Heart right ventricle (tissue), 16 donors: ENCODE measurements at regions not wholly inside any gene's neighbourhood (a gene's known extent, or its start where the extent isn't known, plus 50 kb on each side); places are given as distances from the start of the nearest gene placed in this dataset.

Source experiments
- ATAC-seq, 8 donors: fragments of 200-7000 bp; cut with Tn5 transposase; one replicate each; pipeline ENCODE4 v1.9.1; 2020; ENCODE audit warnings: mild to moderate bottlenecking in 8 of 8, moderate library complexity in 8 of 8, moderate number of reproducible peaks in 1 of 8
- DNase-seq, 2 donors: peaks; one replicate each; pipeline ENCODE4 v3.0.0-alpha.2; 2020
- H3K27ac ChIP-seq, 10 donors: fragments of 200-600 bp; sonication (generic) in 2 of 10; one replicate each; pipeline versions ENCODE4 v1.5.0 to v1.8.0; 2020 to 2022; ENCODE audit warnings: mild to moderate bottlenecking in 3 of 10
- H3K27me3 ChIP-seq, 7 donors: fragments of 200-600 bp; one replicate each; pipeline ENCODE4 v1.8.0; 2021 to 2022; ENCODE audit warnings: mild to moderate bottlenecking in 2 of 7
- H3K36me3 ChIP-seq, 9 donors: fragments of 200-600 bp; sonication (generic) in 1 of 9; one replicate each; pipeline versions ENCODE4 v1.5.0 to v1.8.0; 2020 to 2022; ENCODE audit warnings: mild to moderate bottlenecking in 2 of 9
- H3K4me1 ChIP-seq, 9 donors: fragments of 200-600 bp; sonication (generic) in 1 of 9; one replicate each; pipeline versions ENCODE4 v1.5.0 to v1.8.0; 2020 to 2022; ENCODE audit warnings: mild to moderate bottlenecking in 4 of 9
- H3K4me3 ChIP-seq, 10 donors: fragments of 200-600 bp; sonication (generic) in 2 of 10; one replicate each; pipeline versions ENCODE4 v1.5.0 to v1.8.0; 2020 to 2022; ENCODE audit warnings: mild to moderate bottlenecking in 7 of 10, moderate library complexity in 2 of 10
- H3K9me3 ChIP-seq, 11 donors: fragments of 200-600 bp in 10 of 11; sonication (generic) in 2 of 11; one replicate each; pipeline versions ENCODE4 v1.5.0 to v1.8.0; 2013 to 2022; ENCODE audit warnings: mild to moderate bottlenecking in 2 of 11, control low read depth in 1 of 11, moderate library complexity in 1 of 11
- WGBS, 2 donors: extraction: QIAGEN DNeasy Blood & Tissue Kit; methylation state at CpG; one replicate each; pipeline ENCODE4 v1.1.7; 2013; ENCODE audit warnings: inconsistent platforms in 1 of 2; 5-methylcytosine and 5-hydroxymethylcytosine counted together
- intact Hi-C, 10 donors: fragments of 100-400 bp; cut with DNase I; formaldehyde crosslinking; loops; one replicate each; pipeline versions ENCODE4 v1.11.1 to v1.14.2; 2022
- TF ChIP-seq, protein P1 (sequence below), 9 donors: fragments of 200-600 bp; sonication (generic) in 2 of 9; IDR thresholded peaks; one replicate each; pipeline versions ENCODE4 v1.5.0 to v1.8.0; 2021 to 2022; ENCODE audit warnings: antibody characterized with exemption in 9 of 9, mild to moderate bottlenecking in 5 of 9, moderate library complexity in 1 of 9
- donor health status: Arrhythmogenic right ventricular cardiomyopathy.
- donor health status: ischemic (EF 13 %, LVEDD 7.1; RV severe dilation, severe dysfunction).
- donor health status: healthy with polysubstance abuse.
- donor health status: DM: no; HTN: yes; CAD: no.
- donor health status: DM: no; HTN: no; CAD: no.
- donor health status: ischemic (EF 25% LVEDD 6.9; RV normal size, moderate dysfunction).
- donor health status: ischemic (EF 25% LVEDD 5.7; RV mildly dilated, moderate dysfunction).
- donor health status: healthy.
- donor health status: DM: yes; HTN: yes; CAD: no.
- donor health status: Ischemic cardiomyopathy.
- donor health status: ischemic (EF 35%, LVEDD 5.7; RV mildly dilated, moderate dysfunction).
- donor health status: nonischemic (EF 11% LVEDD 7.7; RV severe dilation, severe dysfunction).
- donor health status: DM: yes; HTN: yes; CAD: no.
- donor health status: PGD.
- donor health status: ischemic (EF 29% LVEDD 5.4; RV normal size, mild dysfunction).
- donor health status: nonischemic (EF 23%, LVEDD 6.1; RV moderate dilation, normal function).

- no peaks in the 10 kb centered on the region for H3K9me3 ChIP-seq
- WGBS, 2 donors = 62 to 71% methylated on average over 3 of the region's 3 CpGs
- H3K27ac ChIP-seq = no peak overlapping the region
- H3K4me3 ChIP-seq = no peak overlapping the region
- TF ChIP-seq, protein P1, sequence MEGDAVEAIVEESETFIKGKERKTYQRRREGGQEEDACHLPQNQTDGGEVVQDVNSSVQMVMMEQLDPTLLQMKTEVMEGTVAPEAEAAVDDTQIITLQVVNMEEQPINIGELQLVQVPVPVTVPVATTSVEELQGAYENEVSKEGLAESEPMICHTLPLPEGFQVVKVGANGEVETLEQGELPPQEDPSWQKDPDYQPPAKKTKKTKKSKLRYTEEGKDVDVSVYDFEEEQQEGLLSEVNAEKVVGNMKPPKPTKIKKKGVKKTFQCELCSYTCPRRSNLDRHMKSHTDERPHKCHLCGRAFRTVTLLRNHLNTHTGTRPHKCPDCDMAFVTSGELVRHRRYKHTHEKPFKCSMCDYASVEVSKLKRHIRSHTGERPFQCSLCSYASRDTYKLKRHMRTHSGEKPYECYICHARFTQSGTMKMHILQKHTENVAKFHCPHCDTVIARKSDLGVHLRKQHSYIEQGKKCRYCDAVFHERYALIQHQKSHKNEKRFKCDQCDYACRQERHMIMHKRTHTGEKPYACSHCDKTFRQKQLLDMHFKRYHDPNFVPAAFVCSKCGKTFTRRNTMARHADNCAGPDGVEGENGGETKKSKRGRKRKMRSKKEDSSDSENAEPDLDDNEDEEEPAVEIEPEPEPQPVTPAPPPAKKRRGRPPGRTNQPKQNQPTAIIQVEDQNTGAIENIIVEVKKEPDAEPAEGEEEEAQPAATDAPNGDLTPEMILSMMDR (IDR thresholded peaks at IDR 0.05) = no peak
- intact Hi-C loops = no loop called here
- no peaks in the 10 kb centered on the region for H3K36me3 ChIP-seq
- DNase-seq (no peak), ATAC-seq (no peak)
- peaks cover 0 to 45% (median 6%) of the 10 kb centered on the region in 7 donors for H3K27me3 ChIP-seq
- H3K4me1 ChIP-seq = no peaks in the 10 kb centered on the region
Measured at GRCh38 chr3:137081711-137082110, 123.9 kb downstream of the IL20RB start.

DNA sequence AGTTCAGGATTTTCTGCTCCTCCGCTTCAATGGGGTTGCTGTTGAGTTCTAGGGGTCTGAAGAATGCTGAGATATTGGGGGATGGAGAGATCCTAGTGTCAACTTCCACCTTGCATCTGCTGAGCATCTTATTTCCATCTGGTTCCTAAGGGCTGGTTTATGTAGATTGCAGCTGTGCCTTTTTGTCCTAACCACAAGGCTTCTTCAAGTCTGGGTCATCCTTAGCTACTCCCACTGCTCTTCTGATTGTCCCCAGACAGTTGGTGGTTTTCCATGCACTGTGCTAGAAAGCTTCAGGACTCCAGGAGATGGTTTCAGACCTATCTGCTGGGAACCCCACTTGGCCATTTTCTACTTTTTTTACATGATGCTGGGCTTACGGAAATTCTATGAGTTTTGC, 125.0 kb downstream of the IL20RB start:
- DNase-seq = no peak
- Histone ChIP-seq H3K36me3 (no peaks in the 10 kb centered on the region), H3K9me3 (no peaks in the 10 kb centered on the region), H3K4me1 (no peaks in the 10 kb centered on the region), H3K27ac (no peak overlapping the region), H3K27me3 (peaks cover 0 to 45% (median 6%) of the 10 kb centered on the region in 7 donors), H3K4me3 (no peak overlapping the region)
- ATAC-seq = no peak
- intact Hi-C loops = no loop called here
- TF ChIP-seq, protein P1 (IDR thresholded peaks at IDR 0.05) = no peak
- 85 to 87% methylated on average over 2 of the region's 2 CpGs for WGBS, 2 donors

GRCh38 chr3:137083332-137083731, 125.5 kb downstream of the IL20RB start:
- no peaks in the 10 kb centered on the region for H3K9me3 ChIP-seq

DNA sequence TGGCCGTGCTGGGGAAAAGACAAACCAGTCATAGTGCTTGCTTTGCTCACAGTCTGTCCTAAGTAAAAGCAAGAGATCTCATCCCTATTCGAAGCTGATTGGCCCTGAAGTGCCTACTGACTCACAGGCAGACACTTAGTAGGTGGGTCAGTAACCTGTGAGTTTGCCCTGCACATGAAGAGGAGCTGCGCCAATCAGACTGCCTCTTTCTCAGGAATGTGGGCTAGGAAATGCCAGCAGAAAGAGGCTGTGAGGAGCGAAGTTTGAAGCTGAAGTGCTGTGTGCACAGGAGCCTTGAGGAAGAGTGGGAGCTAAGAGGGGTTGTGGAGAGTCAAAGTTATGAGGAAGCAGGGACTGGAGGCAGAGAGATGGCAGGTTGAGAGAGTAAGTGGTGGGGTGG, 126.8 kb downstream of the IL20RB start:
- WGBS, 2 donors = 72 to 74% methylated on average over 4 of the region's 4 CpGs
- Histone ChIP-seq H3K4me1 (no peaks in the 10 kb centered on the region), H3K4me3 (no peak overlapping the region), H3K9me3 (no peaks in the 10 kb centered on the region), H3K36me3 (no peaks in the 10 kb centered on the region), H3K27me3 (peaks cover 0 to 45% (median 4%) of the 10 kb centered on the region in 7 donors), H3K27ac (no peak overlapping the region)
- no peak for ATAC-seq
- intact Hi-C loops = no loop called here
- DNase-seq = no peak
- TF ChIP-seq, protein P1 (IDR thresholded peaks at IDR 0.05) = no peak

More at GRCh38 chr3:137083332-137083731, 125.5 kb downstream of the IL20RB start:
- intact Hi-C loops = no loop called here
- no peak for DNase-seq
- no peak overlapping the region for H3K4me3 ChIP-seq
- no peak overlapping the region for H3K27ac ChIP-seq
- ATAC-seq = no peak
- peaks cover 0 to 45% (median 4%) of the 10 kb centered on the region in 7 donors for H3K27me3 ChIP-seq
- TF ChIP-seq, protein P1 (IDR thresholded peaks at IDR 0.05) = no peak
- no peaks in the 10 kb centered on the region for H3K36me3 ChIP-seq
- WGBS, 2 donors = 77 to 83% methylated on average over 2 of the region's 2 CpGs
- no peaks in the 10 kb centered on the region for H3K4me1 ChIP-seq
